C4-2B (cell line): ENCODE measurements at regions not wholly inside any gene's neighbourhood (a gene's known extent, or its start where the extent isn't known, plus 50 kb on each side); places are given as distances from the start of the nearest gene placed in this dataset.

ENCODE experiments used
- H3K27ac ChIP-seq: fragments of 450-650 bp; 2 replicates; pipeline ENCODE4 v1.5.1; 2017
- CTCF ChIP-seq: fragments of 450-650 bp; conservative IDR thresholded peaks from 2 replicates; pipeline ENCODE4 v1.5.1; 2017; ENCODE audit warnings: mild to moderate bottlenecking
- ZFX ChIP-seq: fragments of 450-650 bp; IDR thresholded peaks from 2 replicates; pipeline ENCODE4 v1.6.1; 2017

GRCh38 chr7:114155116-114156110 is 236.6 kb upstream of the PPP1R3A start:
- H3K27ac ChIP-seq = no peak overlapping the region
- TF ChIP-seq ZFX (no peak), CTCF (no peak)

- TF ChIP-seq ZFX = no peak
- no peak for TF ChIP-seq CTCF
- no peak overlapping the region for H3K27ac ChIP-seq
These were observed 234.9 kb upstream of the PPP1R3A start for GRCh38 chr7:114153700-114154099.

- TF ChIP-seq CTCF (no peak), ZFX (no peak)
- H3K27ac ChIP-seq = no peak overlapping the region
These were observed 233.6 kb upstream of the PPP1R3A start for GRCh38 chr7:114152314-114152938.

- TF ChIP-seq ZFX (no peak), CTCF (no peak)
- H3K27ac ChIP-seq = no peak overlapping the region
These were observed 233.0 kb upstream of the PPP1R3A start for GRCh38 chr7:114151777-114152176.

- no peak for TF ChIP-seq ZFX
- no peak for TF ChIP-seq CTCF
- no peak overlapping the region for H3K27ac ChIP-seq
These were observed 231.9 kb upstream of the PPP1R3A start for GRCh38 chr7:114150689-114151088.

- no peak overlapping the region for H3K27ac ChIP-seq
- TF ChIP-seq ZFX (no peak), CTCF (no peak)
These were observed 230.0 kb upstream of the PPP1R3A start for GRCh38 chr7:114148779-114149178.

GRCh38 chr7:114141415-114141814 is 222.6 kb upstream of the PPP1R3A start:
- TF ChIP-seq ZFX (no peak), CTCF (no peak)
- H3K27ac ChIP-seq = no peak overlapping the region
